NCI-H187 (cell line): ENCODE measurements at regions not wholly inside any gene's neighbourhood (a gene's known extent, or its start where the extent isn't known, plus 50 kb on each side); places are given as distances from the start of the nearest gene placed in this dataset.
"Not testable (repeated sequence)": the region's sequence is repeated elsewhere in the genome, so short reads cannot be mapped to it uniquely, and the experiment has no call there.

Experiments used
- DNase-seq, 2 experiments: peaks; one replicate each; lab custom pipeline; 2025; lab: John Stamatoyannopoulos, UW

- DNase-seq: no peak
Observed at GRCh38 chr5:34555699-34556508, 100.2 kb upstream of the RAI14 start.

GRCh38 chr5:34556509-34556782 is 99.7 kb upstream of the RAI14 start:
- DNase-seq: no peak

GRCh38 chr5:34561581-34561980 is 94.5 kb upstream of the RAI14 start:
- DNase-seq: not testable (repeated sequence)

GRCh38 chr5:34562791-34563190 is 93.3 kb upstream of the RAI14 start:
- DNase-seq: no peak

- no peak for DNase-seq
Observed at GRCh38 chr5:34563269-34563668, 92.9 kb upstream of the RAI14 start.

GRCh38 chr5:34563931-34564709 is 92.0 kb upstream of the RAI14 start:
- DNase-seq: no peak

- no peak for DNase-seq
Observed at GRCh38 chr5:34564710-34565235, 91.4 kb upstream of the RAI14 start.

GRCh38 chr5:34570143-34570542 is 86.0 kb upstream of the RAI14 start:
- no peak for DNase-seq

GRCh38 chr5:34570721-34571676 is 85.1 kb upstream of the RAI14 start:
- DNase-seq: no peak

GRCh38 chr5:34571677-34572041 is 84.5 kb upstream of the RAI14 start:
- DNase-seq: no peak

GRCh38 chr5:34574936-34575467 is 81.1 kb upstream of the RAI14 start:
- no peak for DNase-seq

GRCh38 chr5:34576891-34577666 is 79.0 kb upstream of the RAI14 start:
- DNase-seq: no peak

GRCh38 chr5:34578962-34579361 is 77.2 kb upstream of the RAI14 start:
- DNase-seq: no peak

GRCh38 chr5:34580983-34581382 is 75.1 kb upstream of the RAI14 start:
- DNase-seq: no peak

- no peak for DNase-seq
Observed at GRCh38 chr5:34582371-34582770, 73.8 kb upstream of the RAI14 start.

- no peak for DNase-seq
Observed at GRCh38 chr5:34583167-34583566, 73.0 kb upstream of the RAI14 start.

GRCh38 chr5:34584165-34584564 is 72.0 kb upstream of the RAI14 start:
- no peak for DNase-seq

- DNase-seq: no peak
Observed at GRCh38 chr5:34585601-34586104, 70.5 kb upstream of the RAI14 start.

- no peak for DNase-seq
Observed at GRCh38 chr5:34586117-34586885, 69.8 kb upstream of the RAI14 start.
